Heart left ventricle (tissue), 13 donors: ENCODE measurements at regions not wholly inside any gene's neighbourhood (a gene's known extent, or its start where the extent isn't known, plus 50 kb on each side); places are given as distances from the start of the nearest gene placed in this dataset.

Source experiments
- CTCF ChIP-seq, 12 donors: fragments of 200-600 bp; sonication (generic) in 4 of 12; IDR thresholded peaks; one replicate each; pipeline versions ENCODE4 v1.5.0 to v1.8.0; 2018 to 2022; ENCODE audit warnings: antibody characterized with exemption in 12 of 12, mild to moderate bottlenecking in 5 of 12
- POLR2A ChIP-seq, 2 donors: fragments of 450-650 bp; IDR thresholded peaks; one replicate each; pipeline ENCODE4 v1.6.1; 2017; ENCODE audit warnings: antibody characterized with exemption in 2 of 2, mild to moderate bottlenecking in 2 of 2, moderate library complexity in 2 of 2
- donor health status: ischemic (EF 13 %, LVEDD 7.1; RV severe dilation, severe dysfunction).
- donor health status: DM: no; HTN: yes; CAD: no.
- donor health status: DM: no; HTN: no; CAD: no.
- donor health status: ischemic (EF 25% LVEDD 6.9; RV normal size, moderate dysfunction).
- donor health status: ischemic (EF 25% LVEDD 5.7; RV mildly dilated, moderate dysfunction).
- donor health status: ischemic (EF 35%, LVEDD 5.7; RV mildly dilated, moderate dysfunction).
- donor health status: nonischemic (EF 11% LVEDD 7.7; RV severe dilation, severe dysfunction).
- donor health status: DM: yes; HTN: yes; CAD: no.
- donor health status: PGD.
- donor health status: ischemic (EF 29% LVEDD 5.4; RV normal size, mild dysfunction).
- donor health status: nonischemic (EF 23%, LVEDD 6.1; RV moderate dilation, normal function).

- TF ChIP-seq CTCF (IDR thresholded peaks at IDR 0.05): no peak
- no peak for TF ChIP-seq POLR2A (IDR thresholded peaks at IDR 0.05)
Measured at GRCh38 chr7:83276250-83276649, 113.6 kb upstream of the PCLO start.
